Calu3 (cell line): ENCODE measurements at regions not wholly inside any gene's neighbourhood (a gene's known extent, or its start where the extent isn't known, plus 50 kb on each side); places are given as distances from the start of the nearest gene placed in this dataset.

Source experiments
- BruUV-seq: library from RNA; stranded (reverse); fragments of 400-500 nt; replicated peaks from 2 replicates; lab custom pipeline; 2021; lab: Mats Ljungman, UMichigan
- CTCF ChIA-PET: fragments of 300-600 bp; sonication (Branson Sonifier 250); formaldehyde crosslinking; loops from one replicate; lab custom pipeline; 2022; ENCODE audit warnings: antibody characterized with exemption; lab: Charles Lee
- DNase-seq: peaks from one replicate; pipeline ENCODE4 v3.0.0; 2022
- H3K27ac Mint-ChIP-seq: one replicate; pipeline ENCODE4 v1.8.0; 2022; ENCODE audit warnings: mixed read lengths; ENCODE audit not compliant: unreplicated experiment
- H3K27me3 Mint-ChIP-seq: one replicate; pipeline ENCODE4 v1.8.0; 2022; ENCODE audit warnings: mixed read lengths; ENCODE audit not compliant: unreplicated experiment
- H3K36me3 Mint-ChIP-seq: one replicate; pipeline ENCODE4 v1.8.0; 2022; ENCODE audit warnings: mild to moderate bottlenecking, moderate library complexity, mixed read lengths; ENCODE audit not compliant: insufficient read depth, unreplicated experiment
- H3K4me1 Mint-ChIP-seq: one replicate; pipeline ENCODE4 v1.8.0; 2022; ENCODE audit warnings: mild to moderate bottlenecking, low read depth, mixed read lengths; ENCODE audit not compliant: unreplicated experiment
- H3K4me3 Mint-ChIP-seq: one replicate; pipeline ENCODE4 v1.8.0; 2022; ENCODE audit warnings: mild to moderate bottlenecking, low read depth, moderate library complexity, mixed read lengths; ENCODE audit not compliant: unreplicated experiment
- H3K9me3 Mint-ChIP-seq: one replicate; pipeline ENCODE4 v1.8.0; 2022; ENCODE audit warnings: low read depth, mixed read lengths; ENCODE audit not compliant: unreplicated experiment
- intact Hi-C: fragments of 100-400 bp; cut with micrococcal nuclease; formaldehyde crosslinking; loops from one replicate; pipeline ENCODE4 v1.10.0; 2022; ENCODE audit not compliant: unreplicated experiment
- TF ChIP-seq, protein P1 (sequence below): fragments of 200-600 bp; IDR thresholded peaks from one replicate; pipeline ENCODE4 v1.8.0; 2022; ENCODE audit warnings: antibody characterized with exemption; ENCODE audit not compliant: unreplicated experiment

DNA sequence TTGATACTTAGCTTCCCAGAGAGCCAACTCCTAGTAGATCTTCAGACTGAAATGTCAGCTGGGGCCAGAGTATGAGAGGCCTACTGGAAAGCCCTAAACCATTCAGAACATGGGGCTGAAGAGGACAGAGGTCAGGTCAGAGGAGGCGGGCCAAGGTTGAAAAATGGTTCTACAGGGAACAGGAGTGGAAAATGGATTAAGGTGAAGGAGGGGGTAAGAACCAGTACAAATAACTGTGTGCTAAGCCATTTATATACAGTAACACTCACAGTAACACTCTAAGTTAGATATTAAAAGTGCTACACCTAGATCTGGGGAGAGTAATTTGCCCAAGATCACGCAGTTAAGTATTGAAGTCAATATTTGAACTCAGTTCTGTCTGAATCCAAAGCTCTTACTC lies 313.2 kb upstream of the MAP3K7 start:
- H3K36me3 Mint-ChIP-seq = no peaks in the 10 kb centered on the region
- CTCF ChIA-PET = no interaction called here
- H3K9me3 Mint-ChIP-seq = no peaks in the 10 kb centered on the region
- no TSS peak for BruUV-seq
- no peaks in the 10 kb centered on the region for H3K27me3 Mint-ChIP-seq
- H3K4me3 Mint-ChIP-seq = no peak overlapping the region
- intact Hi-C loops = no loop called here
- TF ChIP-seq, protein P1, sequence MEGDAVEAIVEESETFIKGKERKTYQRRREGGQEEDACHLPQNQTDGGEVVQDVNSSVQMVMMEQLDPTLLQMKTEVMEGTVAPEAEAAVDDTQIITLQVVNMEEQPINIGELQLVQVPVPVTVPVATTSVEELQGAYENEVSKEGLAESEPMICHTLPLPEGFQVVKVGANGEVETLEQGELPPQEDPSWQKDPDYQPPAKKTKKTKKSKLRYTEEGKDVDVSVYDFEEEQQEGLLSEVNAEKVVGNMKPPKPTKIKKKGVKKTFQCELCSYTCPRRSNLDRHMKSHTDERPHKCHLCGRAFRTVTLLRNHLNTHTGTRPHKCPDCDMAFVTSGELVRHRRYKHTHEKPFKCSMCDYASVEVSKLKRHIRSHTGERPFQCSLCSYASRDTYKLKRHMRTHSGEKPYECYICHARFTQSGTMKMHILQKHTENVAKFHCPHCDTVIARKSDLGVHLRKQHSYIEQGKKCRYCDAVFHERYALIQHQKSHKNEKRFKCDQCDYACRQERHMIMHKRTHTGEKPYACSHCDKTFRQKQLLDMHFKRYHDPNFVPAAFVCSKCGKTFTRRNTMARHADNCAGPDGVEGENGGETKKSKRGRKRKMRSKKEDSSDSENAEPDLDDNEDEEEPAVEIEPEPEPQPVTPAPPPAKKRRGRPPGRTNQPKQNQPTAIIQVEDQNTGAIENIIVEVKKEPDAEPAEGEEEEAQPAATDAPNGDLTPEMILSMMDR = no peak
- DNase-seq = no peak
- no peaks in the 10 kb centered on the region for H3K4me1 Mint-ChIP-seq
- no peak overlapping the region for H3K27ac Mint-ChIP-seq

DNA sequence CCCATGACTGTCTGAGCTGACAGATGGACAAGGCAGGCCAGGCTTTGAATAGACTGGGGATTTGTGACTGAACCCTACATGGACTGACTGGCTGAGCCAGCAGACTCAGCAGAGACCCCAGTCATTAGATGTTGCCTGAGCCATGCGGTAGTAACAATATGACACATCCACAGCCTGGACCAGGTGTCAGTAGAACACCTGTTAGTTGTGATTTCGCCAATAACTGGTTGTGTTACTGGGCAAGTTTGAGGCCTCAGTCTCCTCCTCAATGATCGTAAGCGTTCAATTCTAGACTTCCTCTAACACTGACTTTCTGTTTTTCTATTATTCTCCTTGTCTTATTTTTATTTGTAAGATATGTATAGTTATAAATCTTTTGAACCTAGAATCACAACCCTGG lies 311.9 kb upstream of the MAP3K7 start:
- Mint-ChIP-seq H3K36me3 (no peaks in the 10 kb centered on the region), H3K27ac (no peak overlapping the region), H3K27me3 (no peaks in the 10 kb centered on the region), H3K9me3 (no peaks in the 10 kb centered on the region), H3K4me1 (no peaks in the 10 kb centered on the region), H3K4me3 (no peak overlapping the region)
- BruUV-seq = no TSS peak
- intact Hi-C loops = no loop called here
- CTCF ChIA-PET = no interaction called here
- TF ChIP-seq, protein P1 = no peak
- DNase-seq = no peak

DNA sequence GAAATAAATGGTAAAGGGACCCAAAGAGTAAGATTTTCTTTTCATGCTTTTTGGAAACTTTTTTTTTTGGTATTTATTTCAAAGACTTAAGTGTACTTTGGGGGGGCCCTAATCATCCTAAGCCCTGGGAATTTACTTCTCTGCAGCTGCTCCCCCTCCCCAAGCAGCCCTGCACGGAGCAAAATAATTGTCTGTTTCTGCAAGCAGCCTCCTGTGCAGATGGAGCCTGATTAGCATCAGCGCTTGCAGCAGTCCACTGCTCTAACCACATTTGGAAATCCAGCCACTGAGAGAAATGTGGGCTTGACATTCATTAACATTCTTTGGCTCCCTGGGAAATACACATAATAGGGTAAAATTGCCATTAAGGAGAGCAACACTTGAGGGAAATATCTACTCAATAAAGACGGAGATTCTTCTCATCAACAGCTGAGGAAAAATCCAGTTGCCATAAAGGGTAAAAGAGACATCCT lies 309.2 kb upstream of the MAP3K7 start:
- no TSS peak for BruUV-seq
- DNase-seq = no peak
- Mint-ChIP-seq H3K27ac (no peak overlapping the region), H3K36me3 (no peaks in the 10 kb centered on the region), H3K4me3 (no peak overlapping the region), H3K4me1 (no peaks in the 10 kb centered on the region), H3K27me3 (no peaks in the 10 kb centered on the region), H3K9me3 (no peaks in the 10 kb centered on the region)
- TF ChIP-seq, protein P1 = no peak
- intact Hi-C loops = no loop called here
- CTCF ChIA-PET = no interaction called here

DNA sequence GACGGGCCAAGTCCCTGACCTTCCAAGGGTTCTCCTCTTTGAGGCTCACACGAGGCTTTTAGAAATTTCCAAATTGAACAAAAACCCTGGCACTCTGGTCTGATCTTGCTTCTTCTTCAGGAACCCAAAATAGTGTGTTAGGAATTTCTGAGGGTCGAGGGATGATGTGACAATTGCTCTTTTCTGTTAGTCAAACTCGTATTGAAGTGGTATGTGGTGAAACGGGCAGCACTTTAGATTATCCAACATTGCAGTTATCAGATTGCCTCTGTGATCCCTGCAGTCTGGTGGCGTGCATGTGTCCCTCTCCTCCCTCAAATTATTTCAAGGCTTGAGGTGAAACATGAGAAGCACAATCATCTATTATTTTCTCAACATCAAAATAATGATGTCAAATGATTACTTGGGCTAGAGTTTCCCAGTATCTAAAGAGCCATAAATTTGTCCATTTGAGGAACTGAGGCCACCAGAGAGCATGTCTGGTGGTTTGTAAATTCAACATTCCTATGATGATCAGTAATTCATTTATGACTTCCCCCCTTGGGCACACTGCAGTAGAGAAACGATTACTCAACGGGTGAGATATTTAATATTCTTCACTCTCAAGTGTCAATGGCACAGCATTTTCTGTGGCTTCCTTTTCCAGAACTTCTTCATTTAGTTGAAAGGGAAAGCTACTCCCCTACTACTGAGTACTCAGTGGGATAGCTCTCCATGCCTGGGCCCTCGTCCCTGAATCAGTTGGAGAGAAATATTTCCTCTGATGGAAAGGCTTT lies 308.6 kb upstream of the MAP3K7 start:
- H3K27me3 Mint-ChIP-seq = no peaks in the 10 kb centered on the region
- intact Hi-C loops = no loop called here
- TF ChIP-seq, protein P1 = no peak
- H3K4me3 Mint-ChIP-seq = no peak overlapping the region
- CTCF ChIA-PET = no interaction called here
- no peak for DNase-seq
- no peaks in the 10 kb centered on the region for H3K4me1 Mint-ChIP-seq
- BruUV-seq = no TSS peak
- H3K27ac Mint-ChIP-seq = no peak overlapping the region
- H3K36me3 Mint-ChIP-seq = no peaks in the 10 kb centered on the region
- no peaks in the 10 kb centered on the region for H3K9me3 Mint-ChIP-seq
